Panc1 (cell line): ENCODE measurements at regions not wholly inside any gene's neighbourhood (a gene's known extent, or its start where the extent isn't known, plus 50 kb on each side); places are given as distances from the start of the nearest gene placed in this dataset.
"Not testable (repeated sequence)": the region's sequence is repeated elsewhere in the genome, so short reads cannot be mapped to it uniquely, and the experiment has no call there.

Experiments used
- ATAC-seq: fragments of 200-7000 bp; cut with Tn5 transposase; 2 replicates; pipeline ENCODE4 v1.9.1; 2020; ENCODE audit warnings: mild to moderate bottlenecking, moderate library complexity
- BruUV-seq: library from RNA; stranded (reverse); fragments of 400-500 nt; replicated peaks from 2 replicates; lab custom pipeline; 2021; lab: Mats Ljungman, UMichigan
- CTCF ChIA-PET: fragments of 300-600 bp; sonication (Branson Sonifier 250); formaldehyde crosslinking; loops from one replicate; lab custom pipeline; 2022; ENCODE audit warnings: antibody characterized with exemption; lab: Charles Lee
- POLR2A ChIA-PET: fragments of 300-600 bp; sonication (Branson Sonifier 250); formaldehyde crosslinking; loops from one replicate; lab custom pipeline; 2022; ENCODE audit warnings: antibody characterized with exemption; lab: Charles Lee
- DNase-seq: peaks from one replicate; pipeline ENCODE4 v3.0.0-alpha.2; 2010; ENCODE audit warnings: low read depth, low spot score
- H3K27ac ChIP-seq: 2 replicates; pipeline ENCODE4 v1.5.1; 2011; ENCODE audit warnings: mild to moderate bottlenecking, low read length, inconsistent platforms
- H3K27me3 ChIP-seq: fragments of 200-500 bp; sonication (Bioruptor generic); 2 replicates; pipeline ENCODE4 v1.6.0; 2014; ENCODE audit warnings: low read length, inconsistent platforms; ENCODE audit not compliant: control insufficient read depth, insufficient read depth
- H3K36me3 ChIP-seq: fragments of 200-500 bp; sonication (Bioruptor generic); 2 replicates; pipeline ENCODE4 v1.5.1; 2014; ENCODE audit warnings: inconsistent platforms, mild to moderate bottlenecking, low read length, moderate library complexity; ENCODE audit not compliant: control insufficient read depth, insufficient read depth
- H3K4me1 ChIP-seq: 2 replicates; pipeline ENCODE4 v1.5.1; 2011; ENCODE audit warnings: inconsistent platforms, mild to moderate bottlenecking, low read length, moderate library complexity; ENCODE audit not compliant: control insufficient read depth, insufficient read depth
- H3K4me3 ChIP-seq, 2 experiments: 2 replicates each; pipeline ENCODE4 v1.5.1; 2011 to 2012; ENCODE audit warnings: low read depth in 2 of 2, low read length in 2 of 2, mild to moderate bottlenecking in 2 of 2, inconsistent platforms in 1 of 2, moderate library complexity in 1 of 2
- H3K9me3 ChIP-seq: fragments of 200-500 bp; sonication (Bioruptor generic); 2 replicates; pipeline ENCODE4 v1.5.1; 2014; ENCODE audit warnings: low read depth, mild to moderate bottlenecking, inconsistent platforms, low read length, moderate library complexity; ENCODE audit not compliant: control insufficient read depth, insufficient read depth
- POLR2AphosphoS5 ChIP-seq: IDR thresholded peaks from 2 replicates; pipeline ENCODE4 v1.6.1; 2012; ENCODE audit warnings: mild to moderate bottlenecking, low read depth, low read length, moderate library complexity
- SIN3A ChIP-seq: IDR thresholded peaks from 2 replicates; pipeline ENCODE4 v1.6.1; 2012; ENCODE audit warnings: low read depth, mild to moderate bottlenecking, low read length, moderate library complexity, borderline replicate concordance; ENCODE audit not compliant: insufficient read depth
- TCF7L2 ChIP-seq: IDR thresholded peaks from 2 replicates; pipeline ENCODE4 v1.6.1; 2011; ENCODE audit warnings: mild to moderate bottlenecking, low read depth, low read length, inconsistent platforms
- in situ Hi-C: cut with HindIII; loops from 2 replicates; pipeline ENCODE4 v1.10.0; 2016; ENCODE audit warnings: low sequenced_read_pairs, low pct_unique_long_range_greater_than_20kb
- intact Hi-C: fragments of 100-400 bp; cut with micrococcal nuclease; formaldehyde crosslinking; loops from one replicate; pipeline ENCODE4 v1.10.0; 2022; ENCODE audit not compliant: unreplicated experiment
- TF ChIP-seq, protein P1 (sequence below): fragments of 450-650 bp; IDR thresholded peaks from 2 replicates; pipeline ENCODE4 v1.5.1; 2017; ENCODE audit warnings: mild to moderate bottlenecking
- TF ChIP-seq, protein P2 (sequence below), 2 experiments: IDR thresholded peaks; 2 replicates each; pipeline ENCODE4 v1.6.1; 2011 to 2012; ENCODE audit warnings: low read depth in 2 of 2, control low read depth in 1 of 2, low read length in 1 of 2, mild to moderate bottlenecking in 1 of 2, moderate library complexity in 1 of 2; ENCODE audit not compliant: insufficient read depth in 1 of 2

DNA sequence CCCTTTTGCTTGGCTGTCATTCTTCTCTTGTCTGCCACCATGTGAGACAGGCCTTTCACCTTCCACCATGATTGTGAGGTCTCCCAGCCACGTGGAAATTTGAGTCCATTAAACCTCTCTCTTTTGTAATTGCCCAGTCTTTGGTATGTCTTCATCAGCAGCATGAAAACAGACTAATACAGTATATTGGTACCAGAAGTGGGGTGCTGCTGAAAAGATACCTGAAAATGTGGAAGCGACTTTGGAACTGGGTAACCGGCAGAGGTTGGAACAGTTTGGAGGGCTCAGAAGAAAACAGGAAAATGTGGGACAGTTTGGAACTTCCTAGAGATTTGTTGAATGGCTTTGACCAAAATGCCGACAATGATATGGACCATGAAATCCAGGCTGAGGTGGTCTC, 103.9 kb downstream of the FOXD2 start:
- CTCF ChIA-PET, DNase-seq, H3K36me3 ChIP-seq, intact Hi-C loops, H3K4me1 ChIP-seq, POLR2A ChIA-PET, H3K27me3 ChIP-seq, H3K4me3 ChIP-seq, H3K27ac ChIP-seq, H3K9me3 ChIP-seq, ATAC-seq, BruUV-seq, in situ Hi-C loops: not testable (repeated sequence)

DNA sequence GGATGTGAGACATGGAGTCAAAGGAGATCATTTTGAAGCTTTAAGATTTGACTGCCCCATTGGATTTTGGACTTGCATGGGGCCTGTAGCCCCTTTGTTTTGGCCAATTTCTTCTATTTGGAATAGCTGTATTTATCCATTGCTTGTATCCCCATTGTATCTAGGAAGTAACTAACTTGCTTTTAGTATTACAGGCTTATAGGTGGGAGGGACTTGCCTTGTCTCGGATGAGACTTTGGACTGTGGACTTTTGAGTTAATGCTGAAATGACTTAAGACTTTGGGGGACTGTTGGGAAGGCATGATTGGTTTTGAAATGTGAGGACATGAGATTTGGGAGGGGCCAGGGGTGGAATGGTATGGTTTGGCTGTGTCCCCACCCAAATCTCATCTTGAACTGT, 105.2 kb downstream of the FOXD2 start:
- BruUV-seq, ATAC-seq, in situ Hi-C loops, H3K9me3 ChIP-seq, intact Hi-C loops, POLR2A ChIA-PET, H3K27ac ChIP-seq, H3K4me1 ChIP-seq, CTCF ChIA-PET, H3K27me3 ChIP-seq, H3K4me3 ChIP-seq, H3K36me3 ChIP-seq, DNase-seq: not testable (repeated sequence)

DNA sequence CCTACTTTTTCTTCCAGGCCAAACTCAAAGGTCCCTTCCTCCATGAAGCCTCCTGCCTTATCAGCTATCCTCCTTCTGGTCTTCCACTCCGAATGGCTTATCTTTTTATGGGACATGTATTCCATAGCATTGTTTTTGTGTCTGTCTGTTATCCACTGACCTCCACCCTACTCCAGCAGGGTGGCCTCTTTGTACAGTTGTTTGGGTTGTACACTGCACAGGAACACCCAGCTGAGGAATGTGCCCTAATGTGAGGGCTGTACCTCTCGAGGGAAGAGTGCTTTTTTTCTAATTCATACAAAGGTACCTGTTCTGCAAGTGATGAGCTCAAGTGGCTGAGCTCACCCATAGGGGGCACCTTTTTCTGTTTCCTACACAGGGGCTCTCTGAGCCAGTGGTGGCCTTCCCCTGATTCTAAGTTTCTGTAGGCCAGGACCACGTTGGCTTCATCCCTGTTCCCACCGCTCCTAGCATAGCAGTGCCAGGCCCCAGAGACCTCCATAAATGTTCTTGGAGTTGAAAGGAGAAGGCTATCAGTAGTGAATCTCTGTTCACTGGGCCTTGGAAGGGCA, 108.2 kb downstream of the FOXD2 start:
- Histone ChIP-seq H3K4me3 (no peak overlapping the region), H3K9me3 (no peaks in the 10 kb centered on the region), H3K27ac (no peak overlapping the region), H3K27me3 (no peaks in the 10 kb centered on the region), H3K4me1 (no peaks in the 10 kb centered on the region), H3K36me3 (no peaks in the 10 kb centered on the region)
- TF ChIP-seq, protein P1, sequence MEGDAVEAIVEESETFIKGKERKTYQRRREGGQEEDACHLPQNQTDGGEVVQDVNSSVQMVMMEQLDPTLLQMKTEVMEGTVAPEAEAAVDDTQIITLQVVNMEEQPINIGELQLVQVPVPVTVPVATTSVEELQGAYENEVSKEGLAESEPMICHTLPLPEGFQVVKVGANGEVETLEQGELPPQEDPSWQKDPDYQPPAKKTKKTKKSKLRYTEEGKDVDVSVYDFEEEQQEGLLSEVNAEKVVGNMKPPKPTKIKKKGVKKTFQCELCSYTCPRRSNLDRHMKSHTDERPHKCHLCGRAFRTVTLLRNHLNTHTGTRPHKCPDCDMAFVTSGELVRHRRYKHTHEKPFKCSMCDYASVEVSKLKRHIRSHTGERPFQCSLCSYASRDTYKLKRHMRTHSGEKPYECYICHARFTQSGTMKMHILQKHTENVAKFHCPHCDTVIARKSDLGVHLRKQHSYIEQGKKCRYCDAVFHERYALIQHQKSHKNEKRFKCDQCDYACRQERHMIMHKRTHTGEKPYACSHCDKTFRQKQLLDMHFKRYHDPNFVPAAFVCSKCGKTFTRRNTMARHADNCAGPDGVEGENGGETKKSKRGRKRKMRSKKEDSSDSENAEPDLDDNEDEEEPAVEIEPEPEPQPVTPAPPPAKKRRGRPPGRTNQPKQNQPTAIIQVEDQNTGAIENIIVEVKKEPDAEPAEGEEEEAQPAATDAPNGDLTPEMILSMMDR, result no peak
- TF ChIP-seq TCF7L2 (no peak), POLR2AphosphoS5 (no peak), SIN3A (no peak)
- TF ChIP-seq, protein P2, sequence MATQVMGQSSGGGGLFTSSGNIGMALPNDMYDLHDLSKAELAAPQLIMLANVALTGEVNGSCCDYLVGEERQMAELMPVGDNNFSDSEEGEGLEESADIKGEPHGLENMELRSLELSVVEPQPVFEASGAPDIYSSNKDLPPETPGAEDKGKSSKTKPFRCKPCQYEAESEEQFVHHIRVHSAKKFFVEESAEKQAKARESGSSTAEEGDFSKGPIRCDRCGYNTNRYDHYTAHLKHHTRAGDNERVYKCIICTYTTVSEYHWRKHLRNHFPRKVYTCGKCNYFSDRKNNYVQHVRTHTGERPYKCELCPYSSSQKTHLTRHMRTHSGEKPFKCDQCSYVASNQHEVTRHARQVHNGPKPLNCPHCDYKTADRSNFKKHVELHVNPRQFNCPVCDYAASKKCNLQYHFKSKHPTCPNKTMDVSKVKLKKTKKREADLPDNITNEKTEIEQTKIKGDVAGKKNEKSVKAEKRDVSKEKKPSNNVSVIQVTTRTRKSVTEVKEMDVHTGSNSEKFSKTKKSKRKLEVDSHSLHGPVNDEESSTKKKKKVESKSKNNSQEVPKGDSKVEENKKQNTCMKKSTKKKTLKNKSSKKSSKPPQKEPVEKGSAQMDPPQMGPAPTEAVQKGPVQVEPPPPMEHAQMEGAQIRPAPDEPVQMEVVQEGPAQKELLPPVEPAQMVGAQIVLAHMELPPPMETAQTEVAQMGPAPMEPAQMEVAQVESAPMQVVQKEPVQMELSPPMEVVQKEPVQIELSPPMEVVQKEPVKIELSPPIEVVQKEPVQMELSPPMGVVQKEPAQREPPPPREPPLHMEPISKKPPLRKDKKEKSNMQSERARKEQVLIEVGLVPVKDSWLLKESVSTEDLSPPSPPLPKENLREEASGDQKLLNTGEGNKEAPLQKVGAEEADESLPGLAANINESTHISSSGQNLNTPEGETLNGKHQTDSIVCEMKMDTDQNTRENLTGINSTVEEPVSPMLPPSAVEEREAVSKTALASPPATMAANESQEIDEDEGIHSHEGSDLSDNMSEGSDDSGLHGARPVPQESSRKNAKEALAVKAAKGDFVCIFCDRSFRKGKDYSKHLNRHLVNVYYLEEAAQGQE (IDR thresholded peaks at IDR 0.05; ENCODE audit: insufficient read depth in 1 of 2, low read depth in 2 of 2, low read length in 1 of 2), result no peak
- ATAC-seq, result no peak
- CTCF ChIA-PET, result interaction anchor here (1.1 kb wide), 1 partner anchor 108 kb away, joined by 3 read pairs; the partner anchor contains the start of gene FOXD2
- BruUV-seq, result no TSS peak
- intact Hi-C loops, result no loop called here
- in situ Hi-C loops, result no loop called here
- DNase-seq, result no peak
- POLR2A ChIA-PET, result interaction anchor here (0.6 kb wide), 1 partner anchor 13 kb away, joined by 3 read pairs; no protein-coding TSS in a partner anchor
